Right forelimb (tissue), 1 donor: ENCODE measurements at regions not wholly inside any gene's neighbourhood (a gene's known extent, or its start where the extent isn't known, plus 50 kb on each side); places are given as distances from the start of the nearest gene placed in this dataset.
A peak's percentile ranks its signal among the peaks of the same experiment; 100 is the strongest.

ENCODE experiments used
- DNase-seq: peaks from one replicate; pipeline ENCODE4 v3.0.0-alpha.2; 2018

GRCh38 chr1:38569932-38570656 is 289.5 kb downstream of the RRAGC start:
- DNase-seq: no peak

- DNase-seq: no peak
Measured at GRCh38 chr1:38568061-38568857, 291.3 kb downstream of the RRAGC start.

- DNase-seq: no peak
Measured at GRCh38 chr1:38567401-38567800, 292.2 kb downstream of the RRAGC start.

- DNase-seq: peak; percentile 49
Measured at GRCh38 chr1:38565020-38565491, 294.5 kb downstream of the RRAGC start.

- no peak for DNase-seq
Measured at GRCh38 chr1:38563942-38564735, 295.4 kb downstream of the RRAGC start.

GRCh38 chr1:38561725-38562124 is 297.8 kb downstream of the RRAGC start:
- DNase-seq: peak; percentile 34

GRCh38 chr1:38561110-38561509 is 298.5 kb downstream of the RRAGC start:
- DNase-seq: peak; percentile 11

- peak; percentile 29 for DNase-seq
Measured at GRCh38 chr1:38560457-38560856, 299.1 kb downstream of the RRAGC start.

- DNase-seq: peak; percentile 43
Measured at GRCh38 chr1:38559446-38560165, 300.0 kb downstream of the RRAGC start.

GRCh38 chr1:38558500-38559445 is 300.8 kb downstream of the RRAGC start:
- peak; percentile 38 for DNase-seq

- peak; percentile 7 for DNase-seq
Measured at GRCh38 chr1:38558055-38558454, 301.5 kb downstream of the RRAGC start.

- peak; percentile 12 for DNase-seq
Measured at GRCh38 chr1:38555594-38555993, 304.0 kb downstream of the RRAGC start.

GRCh38 chr1:38555130-38555529 is 304.4 kb downstream of the RRAGC start:
- peak; percentile 9 for DNase-seq

GRCh38 chr1:38551318-38552307 is 308.0 kb downstream of the RRAGC start:
- no peak for DNase-seq

GRCh38 chr1:38549191-38549590 is 310.4 kb downstream of the RRAGC start:
- no peak for DNase-seq

- DNase-seq: no peak
Measured at GRCh38 chr1:38547321-38547720, 312.3 kb downstream of the RRAGC start.

- no peak for DNase-seq
Measured at GRCh38 chr1:38546636-38547035, 312.9 kb downstream of the RRAGC start.

- no peak for DNase-seq
Measured at GRCh38 chr1:38541223-38541622, 318.3 kb downstream of the RRAGC start.

GRCh38 chr1:38539931-38540330 is 319.6 kb downstream of the RRAGC start:
- no peak for DNase-seq

- DNase-seq: no peak
Measured at GRCh38 chr1:38538834-38539233, 320.7 kb downstream of the RRAGC start.
